AG08395 (cell line): ENCODE measurements at regions not wholly inside any gene's neighbourhood (a gene's known extent, or its start where the extent isn't known, plus 50 kb on each side); places are given as distances from the start of the nearest gene placed in this dataset.
"Not testable (repeated sequence)": the region's sequence is repeated elsewhere in the genome, so short reads cannot be mapped to it uniquely, and the experiment has no call there.

Experiments
- DNase-seq: peaks from one replicate; pipeline ENCODE4 v3.0.0; 2012; ENCODE audit warnings: mixed read lengths, low spot score

GRCh38 chr6:94698773-94699172 is 878.6 kb upstream of the MANEA start:
- DNase-seq = no peak

- not testable (repeated sequence) for DNase-seq
These were observed 890.1 kb upstream of the MANEA start for GRCh38 chr6:94687255-94687654.

- no peak for DNase-seq
These were observed 893.9 kb upstream of the MANEA start for GRCh38 chr6:94683409-94683808.

- no peak for DNase-seq
These were observed 896.6 kb upstream of the MANEA start for GRCh38 chr6:94680669-94681212.

DNA sequence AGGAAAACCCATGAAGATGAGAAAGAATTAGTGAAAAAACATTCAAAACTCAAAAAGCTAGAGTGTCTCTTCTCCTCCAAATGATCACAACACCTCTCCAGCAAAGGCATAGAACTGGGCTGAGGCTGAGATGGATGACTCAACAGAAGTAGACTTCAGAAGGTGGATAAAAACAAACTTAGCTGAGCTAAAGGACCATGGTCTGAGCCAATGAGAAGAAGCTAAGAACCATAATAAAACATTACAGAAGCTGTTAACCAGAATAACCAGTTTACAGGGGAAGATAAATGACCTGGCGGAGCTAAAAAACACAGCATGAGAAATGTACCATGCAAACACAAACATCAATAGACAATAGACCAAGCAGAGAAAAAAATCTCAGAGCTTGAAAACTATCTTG is 904.1 kb upstream of the MANEA start:
- no peak for DNase-seq

GRCh38 chr6:94670017-94670416 is 907.3 kb upstream of the MANEA start:
- no peak for DNase-seq

DNA sequence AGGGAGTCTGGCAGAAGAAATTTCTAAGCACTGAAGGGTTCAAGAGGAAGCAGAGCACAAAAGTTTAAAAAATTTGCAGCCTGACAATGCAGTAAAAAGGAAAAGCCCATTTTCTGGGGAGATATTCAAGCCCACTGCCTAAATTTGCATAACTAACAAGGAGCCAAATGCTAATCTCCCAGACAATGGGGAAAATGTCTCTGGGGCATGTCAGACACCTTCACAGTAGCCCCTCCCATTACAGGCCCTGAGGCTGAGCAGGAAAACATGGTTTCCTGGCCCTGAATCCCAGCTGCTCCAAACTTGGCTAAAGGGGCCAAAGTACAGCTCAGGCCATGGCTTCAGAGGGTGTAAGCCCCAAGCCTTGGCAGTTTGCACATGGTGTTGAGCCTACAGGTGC is 908.5 kb upstream of the MANEA start:
- no peak for DNase-seq

- no peak for DNase-seq
These were observed 918.4 kb upstream of the MANEA start for GRCh38 chr6:94658929-94659328.

- DNase-seq = no peak
These were observed 926.1 kb upstream of the MANEA start for GRCh38 chr6:94651239-94651638.

DNA sequence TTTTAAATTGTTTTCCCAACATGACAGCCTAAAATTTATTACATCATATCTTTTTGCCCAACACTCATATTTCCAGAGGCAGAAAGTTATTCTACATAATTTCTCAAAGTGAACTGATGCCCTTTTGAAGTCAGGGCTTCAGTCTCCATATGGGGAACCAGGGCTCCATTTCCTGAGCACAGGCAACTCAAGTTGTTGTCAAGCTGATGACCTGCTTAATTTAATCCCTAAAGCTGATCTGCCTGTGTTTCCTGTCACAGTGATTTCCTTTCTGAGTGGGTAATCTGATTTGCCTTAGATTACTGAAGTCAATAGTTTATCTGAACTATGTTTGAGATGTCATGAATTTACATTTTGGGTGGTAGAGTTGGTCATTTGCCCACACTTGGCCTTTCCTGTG is 932.1 kb upstream of the MANEA start:
- DNase-seq = no peak

GRCh38 chr6:94639564-94639963 is 937.8 kb upstream of the MANEA start:
- no peak for DNase-seq

GRCh38 chr6:94636780-94637385 is 940.5 kb upstream of the MANEA start:
- no peak for DNase-seq

DNA sequence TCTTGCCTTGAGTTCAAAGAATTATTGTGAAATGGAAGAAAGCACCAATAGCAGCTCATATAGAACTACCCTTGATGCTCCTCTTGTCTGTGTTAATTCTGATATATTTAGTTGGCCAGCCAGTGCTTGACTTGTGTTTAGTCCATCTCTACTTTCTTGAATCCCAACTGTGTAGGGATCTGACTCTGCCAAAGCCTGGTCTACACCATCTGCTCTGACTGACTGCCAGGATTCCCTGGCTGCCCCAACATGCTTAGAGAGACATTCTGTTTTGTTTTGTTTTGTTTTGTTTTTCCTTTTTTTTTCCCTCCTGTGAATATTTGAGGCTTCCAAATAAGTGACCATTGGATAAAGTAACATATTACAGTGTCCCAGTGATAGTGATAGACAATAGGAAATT is 953.7 kb upstream of the MANEA start:
- DNase-seq = no peak

- DNase-seq = no peak
These were observed 954.6 kb upstream of the MANEA start for GRCh38 chr6:94622783-94623182.

DNA sequence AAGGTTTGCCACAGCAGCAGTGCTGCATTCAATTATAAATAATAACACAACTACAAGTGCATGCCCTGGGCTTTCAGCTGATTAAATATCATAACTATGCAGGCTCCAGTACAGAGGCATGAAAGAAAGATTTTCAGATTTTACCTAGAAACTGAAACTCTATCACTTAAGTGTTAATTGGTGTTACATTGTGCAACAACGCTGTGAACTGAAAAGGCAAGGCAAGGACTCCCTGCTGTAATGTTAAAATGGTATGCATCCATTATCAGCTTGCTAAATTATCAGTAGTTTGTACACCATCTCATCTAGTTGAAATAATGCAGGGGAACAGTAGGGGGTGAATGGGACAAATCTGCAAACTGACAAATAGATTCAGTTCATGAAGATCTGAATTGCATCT is 976.7 kb upstream of the MANEA start:
- DNase-seq = no peak

GRCh38 chr6:94597487-94597886 is 979.8 kb upstream of the MANEA start:
- DNase-seq = no peak

DNA sequence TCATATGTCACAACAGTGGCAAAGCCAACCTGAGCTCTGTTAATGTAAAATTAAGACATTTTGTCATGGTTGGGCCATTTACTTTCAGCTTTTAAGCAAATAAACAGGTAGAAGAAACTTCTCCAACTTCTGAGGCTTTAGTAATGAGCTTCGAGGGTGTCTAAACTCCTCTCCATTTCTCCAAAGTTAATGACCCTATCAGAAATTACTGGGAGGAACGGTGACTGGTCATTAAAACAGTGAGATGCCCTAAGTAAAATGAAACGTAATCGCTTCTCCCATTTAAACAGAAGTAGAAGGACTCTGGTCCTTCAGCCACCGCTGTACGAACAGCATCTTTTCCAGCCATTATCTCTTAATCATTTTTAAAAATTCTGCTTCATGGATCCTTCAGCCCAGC is 986.9 kb upstream of the MANEA start:
- DNase-seq = no peak

DNA sequence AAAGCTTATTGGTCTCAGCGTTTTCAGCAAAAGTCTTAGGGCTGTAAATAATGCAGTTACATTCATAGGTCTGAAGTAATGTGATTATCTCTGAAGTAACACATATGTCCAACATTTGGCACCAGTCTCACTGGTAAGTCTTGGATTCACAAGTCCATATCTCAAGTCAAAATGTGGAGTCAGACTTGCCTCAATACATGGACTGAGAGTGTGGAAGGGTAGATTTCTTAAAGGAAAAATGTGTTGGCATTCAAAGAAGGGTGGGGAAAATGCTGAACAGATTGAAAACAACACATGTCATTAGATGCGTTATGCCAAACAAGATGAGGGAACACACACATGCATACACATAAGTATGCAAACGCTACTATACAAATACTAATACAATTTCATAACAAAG is 989.0 kb upstream of the MANEA start:
- no peak for DNase-seq

- no peak for DNase-seq
These were observed 993.1 kb upstream of the MANEA start for GRCh38 chr6:94584211-94584610.

DNA sequence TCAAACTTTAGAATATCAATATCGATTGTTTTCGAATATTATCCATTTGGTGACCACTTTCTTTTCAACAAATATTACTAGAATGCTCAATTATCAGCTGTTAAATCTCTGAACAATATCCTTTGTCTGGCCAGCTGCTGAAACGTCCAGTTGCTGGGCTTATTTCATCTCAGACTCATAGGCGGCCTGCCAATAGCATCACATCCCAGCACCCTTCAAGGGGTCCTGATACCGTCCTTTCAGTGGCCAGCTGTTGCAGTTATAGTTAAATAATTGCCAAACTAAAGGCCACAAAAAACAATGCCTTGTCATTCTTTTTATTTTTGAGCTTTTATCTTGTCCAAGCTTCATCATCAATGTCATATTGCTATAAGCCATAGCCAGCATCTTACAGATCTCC is 1006.8 kb upstream of the MANEA start:
- no peak for DNase-seq

GRCh38 chr6:94562846-94563245 is 1014.5 kb upstream of the MANEA start:
- no peak for DNase-seq

DNA sequence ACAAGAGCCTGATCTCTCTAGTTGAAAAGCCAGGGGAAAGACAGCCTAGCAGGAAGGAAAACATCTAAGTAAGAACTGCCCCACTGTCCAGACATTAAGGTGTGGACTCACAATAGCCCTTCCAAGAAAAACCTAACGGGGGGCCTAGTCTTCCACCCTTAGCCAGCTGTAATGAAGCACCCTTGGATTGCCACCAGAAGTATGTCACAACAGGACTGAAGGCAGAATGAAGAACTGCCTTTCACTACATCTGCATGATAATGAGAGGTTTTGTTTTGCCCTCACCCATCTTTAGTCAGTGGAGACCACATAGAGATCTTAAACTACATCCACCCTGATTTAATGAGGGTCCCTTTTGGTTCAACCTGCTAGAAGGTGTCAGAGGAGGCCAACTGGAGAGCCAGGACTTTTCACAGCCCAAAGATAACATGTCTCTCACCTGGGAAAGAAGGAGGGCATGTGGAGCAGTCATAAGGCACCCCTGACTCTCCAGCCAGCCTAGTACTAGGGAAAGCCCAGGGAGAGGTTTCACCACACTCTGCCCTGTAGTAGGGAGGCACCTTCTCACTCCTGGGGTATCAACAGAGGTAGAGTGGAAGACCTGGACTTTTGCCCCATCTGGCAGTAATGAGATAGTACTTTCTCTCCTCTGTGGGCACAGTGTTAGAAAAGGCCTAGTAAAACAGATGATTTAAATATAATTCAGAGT is 1017.4 kb upstream of the MANEA start:
- no peak for DNase-seq

GRCh38 chr6:94557207-94557606 is 1020.1 kb upstream of the MANEA start:
- not testable (repeated sequence) for DNase-seq

DNA sequence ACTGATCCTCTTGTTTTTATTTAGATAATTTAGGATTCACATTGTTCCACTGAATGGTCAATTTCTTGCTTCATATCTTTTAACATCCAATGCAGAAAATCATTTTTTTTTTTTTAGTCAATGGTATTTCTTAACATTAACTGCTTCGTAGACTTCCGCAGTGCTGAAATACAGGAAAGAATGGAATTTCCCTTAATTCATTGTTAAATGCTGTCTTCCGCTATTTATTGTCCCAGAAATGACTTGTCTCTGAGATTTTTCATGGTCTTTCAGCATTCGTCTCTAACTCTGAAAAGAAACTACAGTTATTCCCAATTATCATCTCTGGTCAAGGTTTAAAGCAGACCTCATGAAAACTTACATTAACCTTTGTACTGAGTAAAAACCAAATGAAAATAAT is 1029.1 kb upstream of the MANEA start:
- DNase-seq = no peak
